Right lobe of liver (tissue), 4 donors: ENCODE measurements at regions not wholly inside any gene's neighbourhood (a gene's known extent, or its start where the extent isn't known, plus 50 kb on each side); places are given as distances from the start of the nearest gene placed in this dataset.

Source experiments
- POLR2A ChIP-seq: fragments of 450-650 bp; IDR thresholded peaks from one replicate; pipeline ENCODE4 v1.6.1; 2017; ENCODE audit warnings: antibody characterized with exemption, mild to moderate bottlenecking
- TF ChIP-seq, protein P1 (sequence below), 4 donors: fragments of 200-600 bp in 3 of 4; fragments of 450-650 bp in 1 of 4; IDR thresholded peaks; one replicate each; pipeline versions ENCODE4 v1.5.1 to v1.8.0; 2016 to 2022; ENCODE audit warnings: antibody characterized with exemption in 4 of 4, mild to moderate bottlenecking in 2 of 4
- donor health status: DM: no; HTN: no; CAD: no.
- donor health status: DM: no; HTN: no; CAD: no.
- donor health status: DM: no; HTN: yes; CAD: no.

DNA sequence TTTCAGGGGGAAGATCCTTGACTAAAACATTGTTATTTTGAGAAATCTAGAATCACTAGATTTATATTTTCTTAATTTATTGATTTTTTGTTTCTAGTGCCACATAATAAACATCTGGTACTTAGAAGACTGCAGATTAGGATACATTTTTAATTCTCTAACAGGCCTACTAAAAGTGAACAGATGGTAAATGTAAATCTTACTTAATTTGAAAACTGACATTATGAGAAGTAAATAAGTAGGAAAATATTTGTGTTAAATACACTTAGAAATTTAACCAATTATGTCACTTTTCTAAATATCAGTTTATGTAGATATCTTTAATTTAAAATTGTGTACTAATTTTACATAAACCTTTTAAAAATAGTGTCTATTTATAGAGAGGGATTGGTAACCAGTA lies 2255.6 kb upstream of the PCDH20 start:
- TF ChIP-seq, protein P1, sequence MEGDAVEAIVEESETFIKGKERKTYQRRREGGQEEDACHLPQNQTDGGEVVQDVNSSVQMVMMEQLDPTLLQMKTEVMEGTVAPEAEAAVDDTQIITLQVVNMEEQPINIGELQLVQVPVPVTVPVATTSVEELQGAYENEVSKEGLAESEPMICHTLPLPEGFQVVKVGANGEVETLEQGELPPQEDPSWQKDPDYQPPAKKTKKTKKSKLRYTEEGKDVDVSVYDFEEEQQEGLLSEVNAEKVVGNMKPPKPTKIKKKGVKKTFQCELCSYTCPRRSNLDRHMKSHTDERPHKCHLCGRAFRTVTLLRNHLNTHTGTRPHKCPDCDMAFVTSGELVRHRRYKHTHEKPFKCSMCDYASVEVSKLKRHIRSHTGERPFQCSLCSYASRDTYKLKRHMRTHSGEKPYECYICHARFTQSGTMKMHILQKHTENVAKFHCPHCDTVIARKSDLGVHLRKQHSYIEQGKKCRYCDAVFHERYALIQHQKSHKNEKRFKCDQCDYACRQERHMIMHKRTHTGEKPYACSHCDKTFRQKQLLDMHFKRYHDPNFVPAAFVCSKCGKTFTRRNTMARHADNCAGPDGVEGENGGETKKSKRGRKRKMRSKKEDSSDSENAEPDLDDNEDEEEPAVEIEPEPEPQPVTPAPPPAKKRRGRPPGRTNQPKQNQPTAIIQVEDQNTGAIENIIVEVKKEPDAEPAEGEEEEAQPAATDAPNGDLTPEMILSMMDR (IDR thresholded peaks at IDR 0.05), result no peak
- no peak for TF ChIP-seq POLR2A
